ENCODE measurements at regions not wholly inside any gene's neighbourhood (a gene's known extent, or its start where the extent isn't known, plus 50 kb on each side); places are given as distances from the start of the nearest gene placed in this dataset.
"Not testable (repeated sequence)": the region's sequence is repeated elsewhere in the genome, so short reads cannot be mapped to it uniquely, and the experiment has no call there.

- DNase-seq (ENCODE audit: low spot score), result no peak
Measured at GRCh38 chr7:113217314-113217713, 99.0 kb upstream of the SMIM30 start.

GRCh38 chr7:113216038-113216437 is 97.7 kb upstream of the SMIM30 start:
- DNase-seq (ENCODE audit: low spot score), result no peak

GRCh38 chr7:113209449-113210203 is 91.3 kb upstream of the SMIM30 start:
- DNase-seq (ENCODE audit: low spot score), result no peak

GRCh38 chr7:113207931-113208330 is 89.6 kb upstream of the SMIM30 start:
- no peak for DNase-seq (ENCODE audit: low spot score)

- DNase-seq (ENCODE audit: low spot score), result no peak
Measured at GRCh38 chr7:113207441-113207840, 89.1 kb upstream of the SMIM30 start.

GRCh38 chr7:113204415-113204814 is 86.1 kb upstream of the SMIM30 start:
- DNase-seq (ENCODE audit: low spot score), result no peak

GRCh38 chr7:113202284-113202683 is 83.9 kb upstream of the SMIM30 start:
- DNase-seq (ENCODE audit: low spot score), result no peak

GRCh38 chr7:113200281-113200680 is 81.9 kb upstream of the SMIM30 start:
- DNase-seq (ENCODE audit: low spot score), result no peak

GRCh38 chr7:113199841-113200240 is 81.5 kb upstream of the SMIM30 start:
- no peak for DNase-seq (ENCODE audit: low spot score)

GRCh38 chr7:113199136-113199535 is 80.8 kb upstream of the SMIM30 start:
- no peak for DNase-seq (ENCODE audit: low spot score)

- no peak for DNase-seq (ENCODE audit: low spot score)
Measured at GRCh38 chr7:113198226-113198625, 79.9 kb upstream of the SMIM30 start.

GRCh38 chr7:113197274-113197673 is 78.9 kb upstream of the SMIM30 start:
- no peak for DNase-seq (ENCODE audit: low spot score)

- DNase-seq (ENCODE audit: low spot score), result no peak
Measured at GRCh38 chr7:113188396-113188795, 70.0 kb upstream of the SMIM30 start.

GRCh38 chr7:113179313-113179712 is 61.0 kb upstream of the SMIM30 start:
- DNase-seq (ENCODE audit: low spot score), result no peak

GRCh38 chr7:113176836-113177235 is 58.5 kb upstream of the SMIM30 start:
- DNase-seq (ENCODE audit: low spot score), result no peak

- DNase-seq (ENCODE audit: low spot score), result not testable (repeated sequence)
Measured at GRCh38 chr7:113176180-113176579, 57.8 kb upstream of the SMIM30 start.

- DNase-seq (ENCODE audit: low spot score), result no peak
Measured at GRCh38 chr7:113175525-113176104, 57.3 kb upstream of the SMIM30 start.

GRCh38 chr7:113172726-113173125 is 54.4 kb upstream of the SMIM30 start:
- DNase-seq (ENCODE audit: low spot score), result no peak

- DNase-seq (ENCODE audit: low spot score), result no peak
Measured at GRCh38 chr7:113170591-113170990, 52.2 kb upstream of the SMIM30 start.
